ENCODE measurements at regions not wholly inside any gene's neighbourhood (a gene's known extent, or its start where the extent isn't known, plus 50 kb on each side); places are given as distances from the start of the nearest gene placed in this dataset.

DNA sequence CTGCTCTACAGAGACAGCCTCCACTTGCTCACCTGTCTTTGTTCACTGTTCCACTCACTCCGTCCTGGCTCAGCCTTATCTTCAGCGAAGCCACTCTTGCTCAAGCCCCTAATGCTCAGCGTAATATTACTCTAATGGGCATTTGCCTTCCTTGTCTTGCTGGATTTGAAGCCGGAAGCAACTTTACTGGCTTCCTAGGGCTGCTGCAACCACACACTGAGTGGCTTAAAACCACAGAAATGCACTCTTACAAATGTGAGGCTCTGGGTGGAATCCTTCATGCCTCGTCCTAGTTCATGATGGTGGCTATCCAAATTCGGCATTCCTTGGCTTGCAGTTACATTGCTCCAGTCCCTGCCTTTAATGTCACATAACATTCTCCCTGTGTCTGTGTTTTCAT lies 85.5 kb upstream of the MARCHF11 start:
- Histone ChIP-seq H3K27me3 (ENCODE audit: insufficient read depth, insufficient read length) (no peaks in the 10 kb centered on the region), H3K9ac (ENCODE audit: insufficient read length, low read depth) (no peak overlapping the region), H3K9me3 (ENCODE audit: insufficient read depth, low read length) (no peaks in the 10 kb centered on the region), H3K4me3 (ENCODE audit: insufficient read length, low read depth) (no peak overlapping the region), H3K36me3 (ENCODE audit: insufficient read depth, insufficient read length, low read length) (no peaks in the 10 kb centered on the region), H3K4me1 (ENCODE audit: insufficient read depth, insufficient read length) (no peaks in the 10 kb centered on the region)
- DNase-seq (ENCODE audit: low read depth, low spot score): no peak
- TF ChIP-seq YY1 (IDR thresholded peaks at IDR 0.05; ENCODE audit: insufficient read depth, insufficient read length) (no peak), ZNF274 (IDR thresholded peaks at IDR 0.05; ENCODE audit: low read depth, low read length) (no peak), SUZ12 (IDR thresholded peaks at IDR 0.05; ENCODE audit: extremely low read depth, insufficient read depth, insufficient read length) (no peak)

DNA sequence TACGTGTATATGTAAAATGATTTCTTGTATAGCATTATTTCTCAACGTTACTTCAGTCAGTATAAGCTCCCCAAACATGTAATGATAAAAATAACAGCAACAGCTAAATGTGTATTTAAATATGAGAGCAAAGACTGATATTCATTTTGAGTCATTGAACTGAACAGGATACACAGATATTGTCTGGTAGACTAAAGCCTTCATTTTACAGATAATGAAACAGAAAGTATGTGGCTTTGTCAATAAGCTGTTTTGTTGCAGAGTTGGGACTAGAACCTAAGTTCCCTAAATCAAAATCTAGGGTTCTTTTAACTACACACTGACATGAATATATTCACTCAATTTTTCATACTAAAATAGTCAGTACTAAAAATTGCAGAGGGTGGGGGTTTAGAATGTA lies 80.4 kb upstream of the MARCHF11 start:
- DNase-seq (ENCODE audit: low read depth, low spot score): no peak
- no peak for TF ChIP-seq SUZ12 (IDR thresholded peaks at IDR 0.05; ENCODE audit: extremely low read depth, insufficient read depth, insufficient read length)
- Histone ChIP-seq H3K4me1 (ENCODE audit: insufficient read depth, insufficient read length) (no peaks in the 10 kb centered on the region), H3K9ac (ENCODE audit: insufficient read length, low read depth) (no peak overlapping the region), H3K9me3 (ENCODE audit: insufficient read depth, low read length) (no peaks in the 10 kb centered on the region), H3K4me3 (ENCODE audit: insufficient read length, low read depth) (no peak overlapping the region), H3K27me3 (ENCODE audit: insufficient read depth, insufficient read length) (no peaks in the 10 kb centered on the region), H3K36me3 (ENCODE audit: insufficient read depth, insufficient read length, low read length) (no peaks in the 10 kb centered on the region)

DNA sequence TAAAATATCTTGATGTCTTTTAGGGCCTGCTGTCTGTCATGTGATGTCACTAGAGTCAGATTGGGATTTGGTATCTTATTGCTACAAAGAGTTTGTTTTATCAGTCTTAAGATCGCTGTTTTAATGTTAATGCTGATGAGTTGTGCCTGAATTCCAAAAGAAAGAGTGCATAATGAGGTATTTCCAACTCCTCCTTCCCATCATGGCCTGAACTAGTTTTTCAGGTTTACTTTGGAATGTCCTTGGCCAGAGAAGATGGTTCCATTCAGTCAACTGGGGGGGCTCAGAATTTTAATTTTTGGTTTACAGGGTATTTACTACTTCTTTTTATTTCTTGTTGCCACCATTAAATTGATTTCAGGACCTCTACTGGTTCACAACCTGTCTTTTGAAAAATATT lies 74.3 kb upstream of the MARCHF11 start:
- no peaks in the 10 kb centered on the region for H3K9me3 ChIP-seq (ENCODE audit: insufficient read depth, low read length)
- H3K9ac ChIP-seq (ENCODE audit: insufficient read length, low read depth): no peak overlapping the region
- H3K4me1 ChIP-seq (ENCODE audit: insufficient read depth, insufficient read length): no peaks in the 10 kb centered on the region
- H3K36me3 ChIP-seq (ENCODE audit: insufficient read depth, insufficient read length, low read length): no peaks in the 10 kb centered on the region
- TF ChIP-seq SUZ12 (IDR thresholded peaks at IDR 0.05; ENCODE audit: extremely low read depth, insufficient read depth, insufficient read length): no peak
- no peak for DNase-seq (ENCODE audit: low read depth, low spot score)
- no peak overlapping the region for H3K4me3 ChIP-seq (ENCODE audit: insufficient read length, low read depth)
- H3K27me3 ChIP-seq (ENCODE audit: insufficient read depth, insufficient read length): no peaks in the 10 kb centered on the region

DNA sequence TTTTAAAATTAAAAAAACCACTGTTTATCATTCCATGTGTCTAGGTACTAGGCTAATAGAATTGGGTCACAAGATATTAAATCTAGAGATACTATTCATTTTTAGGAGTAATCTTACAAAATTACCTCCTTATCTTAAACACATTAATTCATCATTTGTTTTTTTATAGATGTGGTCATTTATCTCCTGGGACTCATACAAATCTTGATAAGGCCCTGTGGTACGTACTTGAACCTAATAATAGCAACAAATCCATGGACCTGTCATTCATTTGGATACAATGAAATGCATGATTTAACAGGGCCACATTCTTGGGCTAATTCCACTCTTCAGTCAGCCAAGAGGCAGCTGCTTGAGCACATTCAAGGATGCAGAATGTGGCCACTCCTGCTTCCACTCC lies 66.4 kb upstream of the MARCHF11 start:
- H3K9me3 ChIP-seq (ENCODE audit: insufficient read depth, low read length): no peaks in the 10 kb centered on the region

DNA sequence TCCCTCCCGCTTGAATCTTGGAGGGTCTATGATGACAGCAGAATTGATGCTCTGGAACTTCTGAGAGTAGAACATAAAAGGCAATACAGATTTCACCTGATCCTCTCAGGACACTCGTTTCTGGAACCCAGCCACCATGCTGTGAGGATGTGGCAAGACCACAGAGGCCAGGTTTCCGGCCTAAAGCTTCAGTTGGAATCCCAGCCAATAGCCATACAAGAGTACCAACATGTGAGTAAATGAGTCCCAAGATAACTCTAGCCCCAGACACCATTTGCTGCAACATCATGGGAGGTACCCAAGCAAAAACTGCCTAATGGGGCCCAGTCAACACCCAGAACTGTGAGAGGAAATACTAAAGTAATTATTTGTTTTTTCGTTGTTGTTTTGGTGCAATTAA lies 65.7 kb upstream of the MARCHF11 start:
- Histone ChIP-seq H3K27me3 (ENCODE audit: insufficient read depth, insufficient read length) (no peaks in the 10 kb centered on the region), H3K9me3 (ENCODE audit: insufficient read depth, low read length) (no peaks in the 10 kb centered on the region), H3K36me3 (ENCODE audit: insufficient read depth, insufficient read length, low read length) (no peaks in the 10 kb centered on the region), H3K4me3 (ENCODE audit: insufficient read length, low read depth) (no peak overlapping the region), H3K4me1 (ENCODE audit: insufficient read depth, insufficient read length) (no peaks in the 10 kb centered on the region), H3K9ac (ENCODE audit: insufficient read length, low read depth) (no peak overlapping the region)
- TF ChIP-seq SUZ12 (IDR thresholded peaks at IDR 0.05; ENCODE audit: extremely low read depth, insufficient read depth, insufficient read length): no peak
- TF ChIP-seq ZNF274 (IDR thresholded peaks at IDR 0.05; ENCODE audit: low read depth, low read length): no peak
- TF ChIP-seq YY1 (IDR thresholded peaks at IDR 0.05; ENCODE audit: insufficient read depth, insufficient read length): no peak
- DNase-seq (ENCODE audit: low read depth, low spot score): no peak

More for the DNA sequence above, 66.4 kb upstream of the MARCHF11 start:
- Histone ChIP-seq H3K4me3 (ENCODE audit: insufficient read length, low read depth) (no peak overlapping the region), H3K36me3 (ENCODE audit: insufficient read depth, insufficient read length, low read length) (no peaks in the 10 kb centered on the region), H3K4me1 (ENCODE audit: insufficient read depth, insufficient read length) (no peaks in the 10 kb centered on the region), H3K27me3 (ENCODE audit: insufficient read depth, insufficient read length) (no peaks in the 10 kb centered on the region), H3K9ac (ENCODE audit: insufficient read length, low read depth) (no peak overlapping the region)
- TF ChIP-seq SUZ12 (IDR thresholded peaks at IDR 0.05; ENCODE audit: extremely low read depth, insufficient read depth, insufficient read length): no peak
- DNase-seq (ENCODE audit: low read depth, low spot score): no peak

DNA sequence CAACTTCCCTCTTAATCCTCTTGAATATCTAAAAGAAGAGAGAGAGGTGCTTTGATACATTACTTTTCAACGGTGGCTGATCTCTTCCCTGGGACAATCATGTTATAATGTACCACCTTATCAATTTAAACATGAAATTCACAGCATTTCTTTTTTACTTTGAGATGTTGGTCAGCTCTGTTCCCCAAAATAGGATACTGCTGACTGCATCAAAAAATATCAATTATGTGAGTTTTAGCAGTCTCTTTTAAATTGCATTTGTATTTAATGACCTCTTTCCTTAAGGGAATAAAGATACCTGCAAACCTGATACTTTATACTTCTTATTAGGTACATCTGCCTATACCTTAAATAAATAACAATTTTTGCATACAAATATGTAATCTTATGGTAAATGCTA lies 58.4 kb upstream of the MARCHF11 start:
- Histone ChIP-seq H3K9me3 (ENCODE audit: insufficient read depth, low read length) (peaks cover 9% of the 10 kb centered on the region; the same call in 1 of the 2 replicates), H3K4me1 (ENCODE audit: insufficient read depth, insufficient read length) (no peaks in the 10 kb centered on the region), H3K4me3 (ENCODE audit: insufficient read length, low read depth) (no peak overlapping the region), H3K9ac (ENCODE audit: insufficient read length, low read depth) (no peak overlapping the region), H3K36me3 (ENCODE audit: insufficient read depth, insufficient read length, low read length) (no peaks in the 10 kb centered on the region), H3K27me3 (ENCODE audit: insufficient read depth, insufficient read length) (no peaks in the 10 kb centered on the region)
- no peak for DNase-seq (ENCODE audit: low read depth, low spot score)
- TF ChIP-seq YY1 (IDR thresholded peaks at IDR 0.05; ENCODE audit: insufficient read depth, insufficient read length) (no peak), ZNF274 (IDR thresholded peaks at IDR 0.05; ENCODE audit: low read depth, low read length) (no peak), SUZ12 (IDR thresholded peaks at IDR 0.05; ENCODE audit: extremely low read depth, insufficient read depth, insufficient read length) (no peak)

DNA sequence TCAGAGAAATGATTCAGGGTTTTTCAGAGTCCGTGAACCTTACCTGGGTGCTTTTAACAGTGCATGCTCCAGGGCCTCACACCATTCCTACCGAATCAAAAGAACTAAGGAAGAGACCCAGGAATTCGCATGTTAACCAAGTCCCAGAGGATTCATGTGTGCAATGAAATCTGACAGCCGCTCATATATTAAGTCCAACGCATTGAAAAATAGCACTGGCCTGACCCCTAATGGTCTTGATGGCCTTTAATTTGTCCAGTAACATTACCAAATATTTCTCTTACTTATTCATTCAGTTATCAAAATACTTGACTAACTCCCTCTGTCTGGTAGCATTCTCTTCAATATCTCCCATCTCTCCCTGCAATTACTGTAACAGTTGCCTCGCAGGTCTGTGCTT lies 55.0 kb upstream of the MARCHF11 start:
- Histone ChIP-seq H3K9ac (ENCODE audit: insufficient read length, low read depth) (no peak overlapping the region), H3K9me3 (ENCODE audit: insufficient read depth, low read length) (peaks cover 9% of the 10 kb centered on the region; the same call in 1 of the 2 replicates), H3K36me3 (ENCODE audit: insufficient read depth, insufficient read length, low read length) (no peaks in the 10 kb centered on the region), H3K4me1 (ENCODE audit: insufficient read depth, insufficient read length) (no peaks in the 10 kb centered on the region), H3K4me3 (ENCODE audit: insufficient read length, low read depth) (no peak overlapping the region), H3K27me3 (ENCODE audit: insufficient read depth, insufficient read length) (no peaks in the 10 kb centered on the region)
- DNase-seq (ENCODE audit: low read depth, low spot score): no peak
- TF ChIP-seq ZNF274 (IDR thresholded peaks at IDR 0.05; ENCODE audit: low read depth, low read length) (no peak), YY1 (IDR thresholded peaks at IDR 0.05; ENCODE audit: insufficient read depth, insufficient read length) (no peak), SUZ12 (IDR thresholded peaks at IDR 0.05; ENCODE audit: extremely low read depth, insufficient read depth, insufficient read length) (no peak)

DNA sequence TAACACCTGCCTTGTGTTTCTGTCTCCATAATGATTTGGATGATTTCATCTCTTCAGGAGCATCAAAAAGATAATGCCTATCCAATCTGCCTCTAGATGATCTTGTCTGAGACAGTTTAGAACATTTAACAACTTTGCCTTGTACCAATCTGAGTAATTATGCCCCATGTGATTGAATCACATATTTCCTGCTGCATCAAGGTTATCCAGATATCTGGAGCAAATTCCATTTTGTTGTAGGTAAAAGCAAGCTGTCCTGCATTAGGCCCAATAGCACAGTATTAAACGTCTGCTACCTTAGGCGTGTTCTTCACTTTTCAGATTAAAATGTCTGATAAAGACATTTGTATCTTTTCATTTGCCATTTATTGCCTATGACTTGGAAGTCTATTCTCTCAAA lies 54.1 kb upstream of the MARCHF11 start:
- TF ChIP-seq ZNF274 (IDR thresholded peaks at IDR 0.05; ENCODE audit: low read depth, low read length) (no peak), SUZ12 (IDR thresholded peaks at IDR 0.05; ENCODE audit: extremely low read depth, insufficient read depth, insufficient read length) (no peak), YY1 (IDR thresholded peaks at IDR 0.05; ENCODE audit: insufficient read depth, insufficient read length) (no peak)
- Histone ChIP-seq H3K9ac (ENCODE audit: insufficient read length, low read depth) (no peak overlapping the region), H3K4me1 (ENCODE audit: insufficient read depth, insufficient read length) (no peaks in the 10 kb centered on the region), H3K4me3 (ENCODE audit: insufficient read length, low read depth) (no peak overlapping the region), H3K9me3 (ENCODE audit: insufficient read depth, low read length) (peaks cover 9% of the 10 kb centered on the region; the same call in 1 of the 2 replicates), H3K27me3 (ENCODE audit: insufficient read depth, insufficient read length) (no peaks in the 10 kb centered on the region), H3K36me3 (ENCODE audit: insufficient read depth, insufficient read length, low read length) (no peaks in the 10 kb centered on the region)
- DNase-seq (ENCODE audit: low read depth, low spot score): no peak

Data from NT2/D1 (cell line).